OCI-LY7 (cell line): ENCODE measurements at regions not wholly inside any gene's neighbourhood (a gene's known extent, or its start where the extent isn't known, plus 50 kb on each side); places are given as distances from the start of the nearest gene placed in this dataset.

ENCODE experiments used
- CTCF ChIP-seq: fragments of 200-600 bp; sonication (generic); conservative IDR thresholded peaks from 2 replicates; pipeline ENCODE4 v1.5.1; 2014; ENCODE audit warnings: mild to moderate bottlenecking, antibody characterized with exemption, low read length, moderate library complexity, mixed read lengths
- EZH2phosphoT487 ChIP-seq: fragments of 200-600 bp; sonication (generic); IDR thresholded peaks from 2 replicates; pipeline ENCODE4 v1.6.1; 2018; ENCODE audit warnings: low read depth, borderline replicate concordance, mild to moderate bottlenecking, mixed run types, antibody characterized with exemption, low read length, moderate library complexity, mixed read lengths

GRCh38 chr6:19983374-19983773, 146.2 kb downstream of the ID4 start:
- no peak for TF ChIP-seq CTCF
- no peak for TF ChIP-seq EZH2phosphoT487
